ENCODE measurements at regions not wholly inside any gene's neighbourhood (a gene's known extent, or its start where the extent isn't known, plus 50 kb on each side); places are given as distances from the start of the nearest gene placed in this dataset.
"Not testable (repeated sequence)": the region's sequence is repeated elsewhere in the genome, so short reads cannot be mapped to it uniquely, and the experiment has no call there.

GRCh38 chr13:90946125-90946524 is 401.4 kb upstream of the MIR17HG start:
- H3K4me3 Mint-ChIP-seq, H3K4me1 Mint-ChIP-seq, H3K27me3 Mint-ChIP-seq, H3K27ac Mint-ChIP-seq, H3K9me3 Mint-ChIP-seq, H3K36me3 Mint-ChIP-seq, DNase-seq: not testable (repeated sequence)

GRCh38 chr13:90947976-90948375 is 399.5 kb upstream of the MIR17HG start:
- Mint-ChIP-seq H3K36me3 (no peaks in the 10 kb centered on the region), H3K27ac (no peak overlapping the region), H3K4me1 (no peaks in the 10 kb centered on the region), H3K4me3 (no peak overlapping the region), H3K9me3 (peaks cover 6% of the 10 kb centered on the region), H3K27me3 (no peaks in the 10 kb centered on the region)
- DNase-seq = no peak

- Mint-ChIP-seq H3K9me3 (peaks cover 6% of the 10 kb centered on the region), H3K27ac (no peak overlapping the region), H3K4me1 (no peaks in the 10 kb centered on the region), H3K36me3 (no peaks in the 10 kb centered on the region), H3K4me3 (no peak overlapping the region), H3K27me3 (no peaks in the 10 kb centered on the region)
- DNase-seq = no peak
Observed at GRCh38 chr13:90950160-90950559, 397.3 kb upstream of the MIR17HG start.

GRCh38 chr13:90951663-90952062 is 395.8 kb upstream of the MIR17HG start:
- Mint-ChIP-seq H3K9me3 (peaks cover 6% of the 10 kb centered on the region), H3K36me3 (no peaks in the 10 kb centered on the region), H3K4me3 (no peak overlapping the region), H3K27ac (no peak overlapping the region), H3K27me3 (no peaks in the 10 kb centered on the region), H3K4me1 (no peaks in the 10 kb centered on the region)
- no peak for DNase-seq

- no peak for DNase-seq
- H3K36me3 Mint-ChIP-seq = no peaks in the 10 kb centered on the region
- H3K27ac Mint-ChIP-seq = no peak overlapping the region
- H3K4me3 Mint-ChIP-seq = no peak overlapping the region
- H3K27me3 Mint-ChIP-seq = no peaks in the 10 kb centered on the region
- H3K4me1 Mint-ChIP-seq = no peaks in the 10 kb centered on the region
- peaks cover 6% of the 10 kb centered on the region for H3K9me3 Mint-ChIP-seq
Observed at GRCh38 chr13:90952326-90952725, 395.2 kb upstream of the MIR17HG start.

GRCh38 chr13:90954605-90955195 is 392.8 kb upstream of the MIR17HG start:
- DNase-seq = no peak
- Mint-ChIP-seq H3K27me3 (no peaks in the 10 kb centered on the region), H3K27ac (no peak overlapping the region), H3K36me3 (no peaks in the 10 kb centered on the region), H3K4me3 (no peak overlapping the region), H3K4me1 (no peaks in the 10 kb centered on the region), H3K9me3 (no peaks in the 10 kb centered on the region)

GRCh38 chr13:90956031-90956430 is 391.5 kb upstream of the MIR17HG start:
- H3K4me3 Mint-ChIP-seq = no peak overlapping the region
- H3K4me1 Mint-ChIP-seq = no peaks in the 10 kb centered on the region

GRCh38 chr13:90958866-90959265 is 388.6 kb upstream of the MIR17HG start:
- H3K4me1 Mint-ChIP-seq = no peaks in the 10 kb centered on the region
- H3K36me3 Mint-ChIP-seq = no peaks in the 10 kb centered on the region
- H3K27ac Mint-ChIP-seq = no peak overlapping the region
- H3K4me3 Mint-ChIP-seq = no peak overlapping the region
- no peak for DNase-seq
- no peaks in the 10 kb centered on the region for H3K27me3 Mint-ChIP-seq
- H3K9me3 Mint-ChIP-seq = no peaks in the 10 kb centered on the region

More at GRCh38 chr13:90956031-90956430, 391.5 kb upstream of the MIR17HG start:
- H3K9me3 Mint-ChIP-seq = no peaks in the 10 kb centered on the region
- no peak overlapping the region for H3K27ac Mint-ChIP-seq
- DNase-seq = no peak
- no peaks in the 10 kb centered on the region for H3K27me3 Mint-ChIP-seq
- no peaks in the 10 kb centered on the region for H3K36me3 Mint-ChIP-seq

- H3K4me1 Mint-ChIP-seq = no peaks in the 10 kb centered on the region
- no peak for DNase-seq
- no peak overlapping the region for H3K27ac Mint-ChIP-seq
- H3K4me3 Mint-ChIP-seq = no peak overlapping the region
- H3K9me3 Mint-ChIP-seq = peaks cover 1% of the 10 kb centered on the region
- H3K36me3 Mint-ChIP-seq = no peaks in the 10 kb centered on the region
- H3K27me3 Mint-ChIP-seq = no peaks in the 10 kb centered on the region
Observed at GRCh38 chr13:90968166-90968904, 379.2 kb upstream of the MIR17HG start.

GRCh38 chr13:90974249-90974975 is 373.1 kb upstream of the MIR17HG start:
- Mint-ChIP-seq H3K36me3 (no peaks in the 10 kb centered on the region), H3K4me3 (no peak overlapping the region), H3K4me1 (no peaks in the 10 kb centered on the region), H3K9me3 (peaks cover 3% of the 10 kb centered on the region), H3K27ac (no peak overlapping the region), H3K27me3 (peaks cover 4% of the 10 kb centered on the region)
- DNase-seq = no peak

- no peak for DNase-seq
- no peaks in the 10 kb centered on the region for H3K36me3 Mint-ChIP-seq
Observed at GRCh38 chr13:90979059-90979458, 368.4 kb upstream of the MIR17HG start.

GRCh38 chr13:90984756-90985155 is 362.7 kb upstream of the MIR17HG start:
- Mint-ChIP-seq H3K4me3 (no peak overlapping the region), H3K36me3 (no peaks in the 10 kb centered on the region), H3K9me3 (peaks cover 4% of the 10 kb centered on the region), H3K27me3 (no peaks in the 10 kb centered on the region), H3K4me1 (no peaks in the 10 kb centered on the region), H3K27ac (no peak overlapping the region)
- DNase-seq = no peak

More at GRCh38 chr13:90979059-90979458, 368.4 kb upstream of the MIR17HG start:
- no peaks in the 10 kb centered on the region for H3K4me1 Mint-ChIP-seq
- H3K27ac Mint-ChIP-seq = no peak overlapping the region
- peaks cover 3% of the 10 kb centered on the region for H3K9me3 Mint-ChIP-seq
- no peak overlapping the region for H3K4me3 Mint-ChIP-seq
- H3K27me3 Mint-ChIP-seq = peaks cover 4% of the 10 kb centered on the region

GRCh38 chr13:90995001-90995400 is 352.5 kb upstream of the MIR17HG start:
- Mint-ChIP-seq H3K27me3 (no peaks in the 10 kb centered on the region), H3K4me1 (no peaks in the 10 kb centered on the region), H3K27ac (no peak overlapping the region), H3K9me3 (no peaks in the 10 kb centered on the region), H3K36me3 (no peaks in the 10 kb centered on the region), H3K4me3 (no peak overlapping the region)
- no peak for DNase-seq

- no peaks in the 10 kb centered on the region for H3K9me3 Mint-ChIP-seq
- H3K27ac Mint-ChIP-seq = no peak overlapping the region
- DNase-seq = no peak
- H3K4me1 Mint-ChIP-seq = no peaks in the 10 kb centered on the region
- no peaks in the 10 kb centered on the region for H3K36me3 Mint-ChIP-seq
- no peak overlapping the region for H3K4me3 Mint-ChIP-seq
- no peaks in the 10 kb centered on the region for H3K27me3 Mint-ChIP-seq
Observed at GRCh38 chr13:90995614-90996013, 351.9 kb upstream of the MIR17HG start.

- H3K36me3 Mint-ChIP-seq = no peaks in the 10 kb centered on the region
- no peak overlapping the region for H3K4me3 Mint-ChIP-seq
- H3K27ac Mint-ChIP-seq = no peak overlapping the region
- H3K27me3 Mint-ChIP-seq = no peaks in the 10 kb centered on the region
- H3K9me3 Mint-ChIP-seq = no peaks in the 10 kb centered on the region
- DNase-seq = no peak
- no peaks in the 10 kb centered on the region for H3K4me1 Mint-ChIP-seq
Observed at GRCh38 chr13:90997951-90998350, 349.5 kb upstream of the MIR17HG start.

Measured in activated naive CD8-positive, alpha-beta T cell treated with anti-CD3 and anti-CD28 coated beads for 36 hours (primary cell).